ENCODE measurements at regions not wholly inside any gene's neighbourhood (a gene's known extent, or its start where the extent isn't known, plus 50 kb on each side); places are given as distances from the start of the nearest gene placed in this dataset.

DNA sequence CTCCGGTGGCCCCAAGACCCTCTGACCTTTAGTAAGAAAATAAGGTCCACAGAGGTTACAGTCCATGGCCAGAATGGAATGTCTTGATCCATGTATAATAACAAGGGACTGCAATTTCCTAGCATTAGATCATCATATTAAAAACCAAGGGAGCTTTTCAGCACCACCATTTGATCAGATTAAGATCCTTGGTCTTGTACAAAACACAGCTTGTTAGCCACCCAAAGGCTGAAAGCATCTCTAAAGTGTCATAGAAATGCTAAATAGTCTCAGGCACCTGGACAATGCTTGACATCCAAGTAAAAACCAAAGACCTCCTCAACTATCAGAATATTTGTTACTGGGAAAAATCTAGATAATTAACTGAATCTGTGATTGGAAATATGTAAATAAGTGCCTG, 50.3 kb upstream of the VPS13A start:
- 34% methylated on average over 1 of the region's 1 CpG for WGBS (ENCODE audit: missing lambda C conversion rate)
- Histone ChIP-seq H3K27ac (no peak overlapping the region), H3K9me3 (0 out of 3 replicates have a peak, but pooled peaks cover 2% of the 10 kb centered on the region), H3K4me2 (no peak overlapping the region), H3K4me3 (no peak overlapping the region), H3K4me1 (no peaks in the 10 kb centered on the region)
- ChIA-PET POLR2A (no interaction called here), CTCF (interaction anchor here (0.8 to 1.2 kb wide), 2 partner anchors 9 to 22 kb away, joined by 3 to 5 read pairs; no protein-coding TSS in a partner anchor)
- TF ChIP-seq, protein P1, sequence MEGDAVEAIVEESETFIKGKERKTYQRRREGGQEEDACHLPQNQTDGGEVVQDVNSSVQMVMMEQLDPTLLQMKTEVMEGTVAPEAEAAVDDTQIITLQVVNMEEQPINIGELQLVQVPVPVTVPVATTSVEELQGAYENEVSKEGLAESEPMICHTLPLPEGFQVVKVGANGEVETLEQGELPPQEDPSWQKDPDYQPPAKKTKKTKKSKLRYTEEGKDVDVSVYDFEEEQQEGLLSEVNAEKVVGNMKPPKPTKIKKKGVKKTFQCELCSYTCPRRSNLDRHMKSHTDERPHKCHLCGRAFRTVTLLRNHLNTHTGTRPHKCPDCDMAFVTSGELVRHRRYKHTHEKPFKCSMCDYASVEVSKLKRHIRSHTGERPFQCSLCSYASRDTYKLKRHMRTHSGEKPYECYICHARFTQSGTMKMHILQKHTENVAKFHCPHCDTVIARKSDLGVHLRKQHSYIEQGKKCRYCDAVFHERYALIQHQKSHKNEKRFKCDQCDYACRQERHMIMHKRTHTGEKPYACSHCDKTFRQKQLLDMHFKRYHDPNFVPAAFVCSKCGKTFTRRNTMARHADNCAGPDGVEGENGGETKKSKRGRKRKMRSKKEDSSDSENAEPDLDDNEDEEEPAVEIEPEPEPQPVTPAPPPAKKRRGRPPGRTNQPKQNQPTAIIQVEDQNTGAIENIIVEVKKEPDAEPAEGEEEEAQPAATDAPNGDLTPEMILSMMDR (IDR thresholded peaks at IDR 0.05) = no peak
- TF ChIP-seq ZNF302 (CRISPR knock-in tag; IDR thresholded peaks at IDR 0.05) (no peak), MAZ (IDR thresholded peaks at IDR 0.05; ENCODE audit: borderline replicate concordance, low read depth, low read length) (no peak), TFCP2L1 (CRISPR knock-in tag; IDR thresholded peaks at IDR 0.05) (no peak), KDM1A (IDR thresholded peaks at IDR 0.05; ENCODE audit: low read depth) (no peak), CHD2 (IDR thresholded peaks at IDR 0.05; ENCODE audit: low read length, partially characterized antibody) (no peak), RARB (CRISPR knock-in tag; IDR thresholded peaks at IDR 0.05) (no peak), JUN (IDR thresholded peaks at IDR 0.05) (no peak), HOXB5 (CRISPR knock-in tag; IDR thresholded peaks at IDR 0.05) (no peak), FOSL2 (IDR thresholded peaks at IDR 0.05) (no peak), FOSL2 (CRISPR knock-in tag; IDR thresholded peaks at IDR 0.05) (no peak), RFX5 (IDR thresholded peaks at IDR 0.05) (no peak), CHD4 (IDR thresholded peaks at IDR 0.05; ENCODE audit: borderline replicate concordance) (no peak), NPAS2 (CRISPR knock-in tag; IDR thresholded peaks at IDR 0.05; ENCODE audit: borderline replicate concordance) (no peak), BHLHE40 (IDR thresholded peaks at IDR 0.05; ENCODE audit: low read depth, low read length) (no peak), ZC3H11A (IDR thresholded peaks at IDR 0.05) (no peak), TP53 (CRISPR knock-in tag; IDR thresholded peaks at IDR 0.05) (no peak), HOXA7 (CRISPR knock-in tag; IDR thresholded peaks at IDR 0.05) (no peak)
- TF ChIP-seq, protein P2, sequence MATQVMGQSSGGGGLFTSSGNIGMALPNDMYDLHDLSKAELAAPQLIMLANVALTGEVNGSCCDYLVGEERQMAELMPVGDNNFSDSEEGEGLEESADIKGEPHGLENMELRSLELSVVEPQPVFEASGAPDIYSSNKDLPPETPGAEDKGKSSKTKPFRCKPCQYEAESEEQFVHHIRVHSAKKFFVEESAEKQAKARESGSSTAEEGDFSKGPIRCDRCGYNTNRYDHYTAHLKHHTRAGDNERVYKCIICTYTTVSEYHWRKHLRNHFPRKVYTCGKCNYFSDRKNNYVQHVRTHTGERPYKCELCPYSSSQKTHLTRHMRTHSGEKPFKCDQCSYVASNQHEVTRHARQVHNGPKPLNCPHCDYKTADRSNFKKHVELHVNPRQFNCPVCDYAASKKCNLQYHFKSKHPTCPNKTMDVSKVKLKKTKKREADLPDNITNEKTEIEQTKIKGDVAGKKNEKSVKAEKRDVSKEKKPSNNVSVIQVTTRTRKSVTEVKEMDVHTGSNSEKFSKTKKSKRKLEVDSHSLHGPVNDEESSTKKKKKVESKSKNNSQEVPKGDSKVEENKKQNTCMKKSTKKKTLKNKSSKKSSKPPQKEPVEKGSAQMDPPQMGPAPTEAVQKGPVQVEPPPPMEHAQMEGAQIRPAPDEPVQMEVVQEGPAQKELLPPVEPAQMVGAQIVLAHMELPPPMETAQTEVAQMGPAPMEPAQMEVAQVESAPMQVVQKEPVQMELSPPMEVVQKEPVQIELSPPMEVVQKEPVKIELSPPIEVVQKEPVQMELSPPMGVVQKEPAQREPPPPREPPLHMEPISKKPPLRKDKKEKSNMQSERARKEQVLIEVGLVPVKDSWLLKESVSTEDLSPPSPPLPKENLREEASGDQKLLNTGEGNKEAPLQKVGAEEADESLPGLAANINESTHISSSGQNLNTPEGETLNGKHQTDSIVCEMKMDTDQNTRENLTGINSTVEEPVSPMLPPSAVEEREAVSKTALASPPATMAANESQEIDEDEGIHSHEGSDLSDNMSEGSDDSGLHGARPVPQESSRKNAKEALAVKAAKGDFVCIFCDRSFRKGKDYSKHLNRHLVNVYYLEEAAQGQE (IDR thresholded peaks at IDR 0.05) = no peak
- TF ChIP-seq, protein P3, sequence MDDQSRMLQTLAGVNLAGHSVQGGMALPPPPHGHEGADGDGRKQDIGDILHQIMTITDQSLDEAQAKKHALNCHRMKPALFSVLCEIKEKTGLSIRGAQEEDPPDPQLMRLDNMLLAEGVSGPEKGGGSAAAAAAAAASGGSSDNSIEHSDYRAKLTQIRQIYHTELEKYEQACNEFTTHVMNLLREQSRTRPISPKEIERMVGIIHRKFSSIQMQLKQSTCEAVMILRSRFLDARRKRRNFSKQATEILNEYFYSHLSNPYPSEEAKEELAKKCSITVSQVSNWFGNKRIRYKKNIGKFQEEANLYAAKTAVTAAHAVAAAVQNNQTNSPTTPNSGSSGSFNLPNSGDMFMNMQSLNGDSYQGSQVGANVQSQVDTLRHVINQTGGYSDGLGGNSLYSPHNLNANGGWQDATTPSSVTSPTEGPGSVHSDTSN (IDR thresholded peaks at IDR 0.05) = no peak
- DNase-seq (ENCODE audit: low read depth in 1 of 2, low spot score in 1 of 2) (no peak), FAIRE-seq (no peak), ATAC-seq (no peak)
